Hematopoietic multipotent progenitor cell treated with erythropoietin and hydrocortisone succinate and interleukin-3 and kit ligand, for 8 days (in vitro differentiated cells): ENCODE measurements at regions not wholly inside any gene's neighbourhood (a gene's known extent, or its start where the extent isn't known, plus 50 kb on each side); places are given as distances from the start of the nearest gene placed in this dataset.

ENCODE experiments used
- DNase-seq: peaks from one replicate; pipeline ENCODE4 v3.0.0-alpha.2; 2015

GRCh38 chr5:163623524-163623923, 118.1 kb downstream of the MAT2B start:
- DNase-seq: no peak

- no peak for DNase-seq
Measured at GRCh38 chr5:163623986-163624385, 118.6 kb downstream of the MAT2B start.

- no peak for DNase-seq
Measured at GRCh38 chr5:163624431-163624830, 119.0 kb downstream of the MAT2B start.

- DNase-seq: no peak
Measured at GRCh38 chr5:163626904-163627434, 121.5 kb downstream of the MAT2B start.

- DNase-seq: no peak
Measured at GRCh38 chr5:163631856-163632255, 126.4 kb downstream of the MAT2B start.

GRCh38 chr5:163633926-163634460, 128.6 kb downstream of the MAT2B start:
- DNase-seq: no peak

GRCh38 chr5:163635631-163636030, 130.2 kb downstream of the MAT2B start:
- DNase-seq: no peak

GRCh38 chr5:163642904-163643303, 137.5 kb downstream of the MAT2B start:
- DNase-seq: no peak

GRCh38 chr5:163645421-163646416, 140.3 kb downstream of the MAT2B start:
- DNase-seq: no peak

GRCh38 chr5:163649514-163649913, 144.1 kb downstream of the MAT2B start:
- DNase-seq: no peak

GRCh38 chr5:163653526-163653925, 148.1 kb downstream of the MAT2B start:
- no peak for DNase-seq

- DNase-seq: no peak
Measured at GRCh38 chr5:163658702-163659567, 153.5 kb downstream of the MAT2B start.

- DNase-seq: no peak
Measured at GRCh38 chr5:163659568-163659902, 154.1 kb downstream of the MAT2B start.

- no peak for DNase-seq
Measured at GRCh38 chr5:163660486-163660885, 155.1 kb downstream of the MAT2B start.

GRCh38 chr5:163661360-163661759, 155.9 kb downstream of the MAT2B start:
- DNase-seq: no peak

- DNase-seq: no peak
Measured at GRCh38 chr5:163670036-163670435, 164.6 kb downstream of the MAT2B start.

- no peak for DNase-seq
Measured at GRCh38 chr5:163677092-163677491, 171.7 kb downstream of the MAT2B start.

- DNase-seq: no peak
Measured at GRCh38 chr5:163682234-163682633, 176.8 kb downstream of the MAT2B start.

GRCh38 chr5:163687414-163687813, 182.0 kb downstream of the MAT2B start:
- DNase-seq: no peak

GRCh38 chr5:163692091-163692490, 186.7 kb downstream of the MAT2B start:
- no peak for DNase-seq

- DNase-seq: peak; percentile 39
Measured at GRCh38 chr5:163695830-163696578, 190.6 kb downstream of the MAT2B start.

GRCh38 chr5:163696579-163696887, 191.1 kb downstream of the MAT2B start:
- no peak for DNase-seq
